NCI-H2227 treated with DMSO at 0.1 percent for 48 hours (cell line): ENCODE measurements at regions not wholly inside any gene's neighbourhood (a gene's known extent, or its start where the extent isn't known, plus 50 kb on each side); places are given as distances from the start of the nearest gene placed in this dataset.
"Not testable (repeated sequence)": the region's sequence is repeated elsewhere in the genome, so short reads cannot be mapped to it uniquely, and the experiment has no call there.

Source experiments
- DNase-seq: peaks from one replicate; lab custom pipeline; 2025; lab: John Stamatoyannopoulos, UW

DNA sequence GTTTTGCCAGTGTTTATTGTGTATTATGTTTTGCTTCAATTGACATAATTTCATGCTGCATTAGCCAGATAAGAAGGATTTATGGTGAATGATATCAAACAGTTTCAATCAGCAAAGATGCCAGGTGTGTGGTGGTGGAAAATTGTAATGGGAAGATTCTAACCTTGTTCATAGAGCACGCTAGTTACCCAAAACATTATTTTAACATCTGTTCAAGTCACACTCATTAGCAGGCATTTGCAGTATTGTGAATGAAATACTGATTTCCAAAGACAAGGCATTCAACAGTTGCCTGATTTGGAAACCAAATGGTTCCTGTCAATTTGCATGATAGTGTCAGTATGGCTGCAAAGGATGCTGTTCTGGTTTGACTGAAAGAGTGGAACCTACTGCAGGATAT is 129.7 kb downstream of the EPC1 start:
- no peak for DNase-seq

DNA sequence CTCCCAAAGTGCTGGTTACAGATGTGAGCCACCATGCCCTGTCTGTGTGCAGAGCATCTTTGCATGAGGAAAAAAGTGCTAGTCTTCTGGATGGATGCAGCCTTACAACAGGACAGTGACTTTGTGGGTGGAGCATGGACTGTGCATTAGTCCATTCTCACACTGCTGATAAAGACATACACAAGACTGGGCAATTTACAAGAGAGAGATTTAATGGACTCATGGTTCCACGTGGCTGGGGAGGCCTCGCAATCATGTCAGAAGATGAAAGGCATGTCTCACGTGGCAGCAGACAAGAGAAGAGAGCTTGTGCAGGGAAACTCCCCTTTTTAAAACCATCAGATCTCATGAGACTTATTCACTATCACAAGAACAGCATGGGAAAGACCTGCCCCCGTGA is 133.1 kb downstream of the EPC1 start:
- not testable (repeated sequence) for DNase-seq

- DNase-seq: no peak
Measured at GRCh38 chr10:32211046-32211363, 136.0 kb downstream of the EPC1 start.

- DNase-seq: no peak
Measured at GRCh38 chr10:32210306-32211045, 136.5 kb downstream of the EPC1 start.

DNA sequence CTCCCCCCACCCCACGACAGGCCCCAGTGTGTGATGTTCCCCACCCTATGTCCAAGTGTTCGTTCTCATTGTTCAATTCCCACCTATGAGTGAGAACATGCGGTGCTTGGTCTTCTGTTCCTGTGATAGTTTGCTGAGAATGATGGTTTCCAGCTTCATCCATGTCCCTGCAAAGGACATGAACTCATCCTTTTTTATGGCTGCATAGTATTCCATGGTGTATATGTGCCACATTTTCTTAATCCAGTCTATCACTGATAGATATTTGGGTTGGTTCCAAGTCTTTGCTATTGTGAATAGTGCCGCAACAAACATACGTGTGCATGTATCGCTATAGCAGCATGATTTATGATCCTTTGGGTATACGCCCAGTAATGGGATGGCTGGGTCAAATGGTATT is 139.0 kb downstream of the EPC1 start:
- DNase-seq: not testable (repeated sequence)

- DNase-seq: no peak
Measured at GRCh38 chr10:32207544-32207943, 139.4 kb downstream of the EPC1 start.

DNA sequence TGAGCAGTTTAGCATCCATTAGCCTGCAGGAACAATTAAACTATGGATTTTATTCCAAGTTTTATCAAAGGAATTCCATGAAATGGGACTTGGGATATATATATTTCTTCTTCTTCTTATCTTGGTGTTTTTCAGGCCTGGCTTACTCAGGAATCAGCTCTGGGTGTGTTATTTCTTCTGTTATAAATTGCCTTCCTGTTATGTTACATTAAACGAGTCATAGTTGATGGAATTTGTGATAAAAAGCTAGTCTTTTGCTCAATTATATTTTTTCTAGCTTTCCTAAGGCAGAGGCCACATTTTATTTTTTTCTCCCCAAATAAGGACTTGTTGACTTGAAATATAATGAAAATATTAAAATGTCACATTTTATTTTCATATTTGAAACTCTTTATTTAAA is 141.3 kb downstream of the EPC1 start:
- DNase-seq: no peak

GRCh38 chr10:32204606-32205005 is 142.4 kb downstream of the EPC1 start:
- DNase-seq: no peak

GRCh38 chr10:32199714-32200394 is 143.6 kb upstream of the KIF5B start:
- no peak for DNase-seq

DNA sequence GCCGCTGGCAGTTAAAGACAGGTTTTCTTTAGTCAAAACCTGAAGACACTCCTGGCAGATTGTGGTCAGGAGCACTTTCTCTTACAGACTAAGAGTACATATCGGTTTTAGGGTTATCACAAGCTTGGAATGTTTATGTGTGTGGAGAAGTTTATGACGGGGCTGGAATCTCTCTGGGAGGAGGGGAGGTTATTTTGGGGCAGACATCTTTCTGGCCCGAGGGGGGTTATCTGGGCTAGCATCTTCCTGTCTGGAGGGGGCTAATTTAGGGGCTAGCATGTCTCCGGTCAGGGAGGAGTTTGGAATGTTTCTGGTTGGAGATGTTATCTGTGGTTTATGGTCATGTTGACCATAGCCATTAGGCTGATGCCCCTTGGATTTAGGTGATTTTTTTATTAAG is 141.2 kb upstream of the KIF5B start:
- DNase-seq: no peak

- DNase-seq: peak; percentile 4
Measured at GRCh38 chr10:32190890-32191491, 134.8 kb upstream of the KIF5B start.

GRCh38 chr10:32189400-32190084 is 133.3 kb upstream of the KIF5B start:
- DNase-seq: no peak

- not testable (repeated sequence) for DNase-seq
Measured at GRCh38 chr10:32188601-32189000, 132.4 kb upstream of the KIF5B start.

DNA sequence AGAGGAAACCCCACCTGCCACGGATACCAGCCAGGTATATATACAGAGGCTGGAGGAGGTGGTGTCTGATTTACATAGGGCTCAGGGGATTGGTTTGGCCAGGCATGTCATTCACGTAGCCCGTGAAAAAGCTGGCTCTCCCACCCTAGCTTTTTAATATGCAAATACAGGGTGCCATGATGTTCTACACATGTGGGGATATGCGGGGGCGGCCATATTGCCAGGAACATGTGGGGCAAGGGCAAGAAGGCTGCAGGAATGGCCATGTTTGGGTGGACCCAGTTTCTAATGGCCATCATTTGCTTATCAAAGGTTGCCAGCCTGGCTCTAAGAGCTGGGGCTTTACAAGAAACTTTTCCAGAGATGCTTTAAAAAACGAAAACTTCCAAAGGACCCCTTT is 131.5 kb upstream of the KIF5B start:
- DNase-seq: no peak

DNA sequence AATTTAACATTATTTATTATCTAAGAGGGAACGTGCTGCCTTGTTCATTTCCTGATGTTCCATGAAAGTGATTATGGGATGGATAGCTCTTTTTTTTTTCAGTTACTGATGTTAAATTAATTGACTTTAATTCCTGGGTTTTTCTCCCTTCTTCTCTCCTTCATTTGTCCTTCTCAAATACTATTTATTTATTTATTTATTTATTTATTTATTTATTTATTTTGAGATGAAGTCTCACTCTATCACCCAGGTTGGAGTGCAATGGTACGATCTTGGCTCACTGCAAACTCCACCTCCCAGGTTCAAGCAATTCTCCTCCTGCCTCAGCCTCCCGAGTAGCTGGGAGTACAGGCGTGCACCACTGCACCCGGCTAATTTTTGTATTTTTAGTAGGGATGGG is 127.4 kb upstream of the KIF5B start:
- not testable (repeated sequence) for DNase-seq

DNA sequence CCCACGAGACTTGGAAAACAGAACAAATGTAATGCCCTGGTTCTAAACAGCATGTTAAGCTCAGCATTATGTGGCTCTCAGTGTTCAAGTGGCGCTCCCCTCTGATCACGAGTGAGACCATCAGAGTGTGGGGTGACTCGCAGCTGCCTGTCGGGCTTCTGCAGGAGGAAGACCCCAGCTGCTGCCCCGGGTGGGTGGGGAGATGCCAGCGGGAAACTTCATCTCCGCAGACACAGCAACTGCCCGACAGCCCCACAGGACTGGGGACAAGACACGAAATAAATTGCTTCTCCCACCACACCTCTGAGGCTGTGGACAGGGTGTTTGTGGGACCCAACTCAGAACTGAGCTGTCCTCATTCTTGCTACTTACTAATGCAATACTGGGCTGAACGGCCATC is 126.3 kb upstream of the KIF5B start:
- DNase-seq: no peak

GRCh38 chr10:32180390-32181280 is 124.4 kb upstream of the KIF5B start:
- no peak for DNase-seq

- DNase-seq: no peak
Measured at GRCh38 chr10:32179836-32180235, 123.6 kb upstream of the KIF5B start.

DNA sequence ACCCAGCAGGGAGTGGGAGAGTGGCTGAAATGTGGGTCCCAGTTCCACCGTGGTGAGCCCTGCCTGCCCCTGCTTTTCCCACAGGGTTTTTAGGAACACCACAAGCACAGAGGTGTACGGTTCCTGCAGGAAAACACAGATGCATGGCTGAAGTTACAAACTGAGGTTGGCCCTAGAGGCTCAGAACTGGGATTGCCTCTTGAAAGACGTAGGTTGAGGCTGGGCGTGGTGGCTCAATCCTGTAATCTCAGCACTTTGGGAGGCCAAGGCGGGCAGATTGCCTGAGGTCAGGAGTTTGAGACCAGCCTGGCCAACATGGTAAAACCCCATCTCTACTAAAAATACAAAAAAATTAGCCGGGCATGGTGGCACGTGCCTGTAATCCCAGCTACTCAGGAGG is 121.4 kb upstream of the KIF5B start:
- DNase-seq: not testable (repeated sequence)

- DNase-seq: no peak
Measured at GRCh38 chr10:32175629-32176028, 119.4 kb upstream of the KIF5B start.

DNA sequence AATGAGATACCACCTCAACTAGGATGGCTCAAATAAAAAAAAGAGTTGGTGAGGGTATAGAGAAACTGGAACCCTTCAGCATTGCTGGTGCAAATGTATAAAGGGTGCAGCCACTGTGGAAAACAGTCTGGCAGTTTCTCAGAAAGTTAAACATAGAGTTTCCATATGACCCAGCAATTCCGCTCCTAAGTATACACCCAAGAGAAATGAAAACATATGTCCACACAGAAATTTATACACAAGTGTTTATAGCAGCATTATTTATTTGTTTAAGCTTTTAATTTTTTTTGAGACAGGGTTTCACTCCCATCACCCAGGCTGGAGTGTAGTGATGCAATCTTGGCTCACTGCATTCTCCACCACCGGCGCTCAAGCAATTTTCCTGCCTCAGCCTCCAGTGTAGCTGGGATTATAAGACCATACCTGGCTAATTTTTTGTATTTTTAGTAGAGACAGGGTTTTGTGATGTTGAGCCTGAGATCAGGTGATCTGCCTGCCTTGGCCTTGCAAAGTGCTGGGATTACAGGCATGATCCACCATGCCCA is 118.2 kb upstream of the KIF5B start:
- DNase-seq: no peak

- no peak for DNase-seq
Measured at GRCh38 chr10:32171204-32171603, 115.0 kb upstream of the KIF5B start.
